ENCODE measurements at regions not wholly inside any gene's neighbourhood (a gene's known extent, or its start where the extent isn't known, plus 50 kb on each side); places are given as distances from the start of the nearest gene placed in this dataset.

DNA sequence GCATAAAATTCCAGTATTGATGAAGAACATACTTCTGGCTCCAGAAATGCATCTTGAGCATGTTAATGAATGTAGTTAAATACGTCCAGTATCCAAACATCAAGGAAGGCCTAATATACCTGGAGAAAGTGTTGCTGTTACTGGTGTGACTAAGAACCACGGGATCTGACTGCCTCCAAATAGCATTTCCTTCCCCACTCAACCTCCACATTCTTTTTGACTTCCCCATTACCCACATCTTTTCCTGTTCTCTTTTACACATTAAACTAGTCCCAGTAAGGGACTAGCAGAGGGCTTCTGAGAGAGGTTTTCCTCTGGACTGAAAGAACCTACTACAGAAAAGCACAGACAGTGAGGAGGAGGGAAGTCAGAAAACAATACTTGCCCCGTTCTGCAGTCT, 482.8 kb upstream of the HTR2C start:
- H3K4me3 ChIP-seq (ENCODE audit: low read depth, low read length) = no peak overlapping the region
- in situ Hi-C loops (cut with HindIII; ENCODE audit: low sequenced_read_pairs) = no loop called here
- TF ChIP-seq, protein P1, sequence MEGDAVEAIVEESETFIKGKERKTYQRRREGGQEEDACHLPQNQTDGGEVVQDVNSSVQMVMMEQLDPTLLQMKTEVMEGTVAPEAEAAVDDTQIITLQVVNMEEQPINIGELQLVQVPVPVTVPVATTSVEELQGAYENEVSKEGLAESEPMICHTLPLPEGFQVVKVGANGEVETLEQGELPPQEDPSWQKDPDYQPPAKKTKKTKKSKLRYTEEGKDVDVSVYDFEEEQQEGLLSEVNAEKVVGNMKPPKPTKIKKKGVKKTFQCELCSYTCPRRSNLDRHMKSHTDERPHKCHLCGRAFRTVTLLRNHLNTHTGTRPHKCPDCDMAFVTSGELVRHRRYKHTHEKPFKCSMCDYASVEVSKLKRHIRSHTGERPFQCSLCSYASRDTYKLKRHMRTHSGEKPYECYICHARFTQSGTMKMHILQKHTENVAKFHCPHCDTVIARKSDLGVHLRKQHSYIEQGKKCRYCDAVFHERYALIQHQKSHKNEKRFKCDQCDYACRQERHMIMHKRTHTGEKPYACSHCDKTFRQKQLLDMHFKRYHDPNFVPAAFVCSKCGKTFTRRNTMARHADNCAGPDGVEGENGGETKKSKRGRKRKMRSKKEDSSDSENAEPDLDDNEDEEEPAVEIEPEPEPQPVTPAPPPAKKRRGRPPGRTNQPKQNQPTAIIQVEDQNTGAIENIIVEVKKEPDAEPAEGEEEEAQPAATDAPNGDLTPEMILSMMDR (IDR thresholded peaks at IDR 0.05; ENCODE audit: low read depth, low read length) = no peak
- DNase-seq (ENCODE audit: low read depth, low spot score) = no peak

DNA sequence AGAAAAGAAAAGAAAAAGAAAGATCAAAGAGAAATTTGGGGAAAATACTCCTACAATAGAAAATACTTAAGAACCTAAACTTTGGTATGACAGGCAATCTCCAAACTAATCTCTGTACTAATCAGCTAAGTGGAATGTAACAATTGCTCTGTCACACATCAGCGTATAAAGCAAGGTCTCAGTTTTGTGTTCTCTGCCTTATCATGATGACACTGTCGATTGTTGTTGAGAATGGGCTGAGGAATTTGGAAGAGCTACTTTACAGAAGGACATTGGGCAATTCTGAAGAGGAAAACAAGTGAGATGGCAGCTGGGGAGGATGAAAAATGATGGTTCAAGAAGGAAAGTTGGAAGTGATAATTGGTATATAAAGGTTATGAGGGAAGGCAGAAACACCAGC, 486.0 kb upstream of the HTR2C start:
- TF ChIP-seq, protein P1 (IDR thresholded peaks at IDR 0.05; ENCODE audit: low read depth, low read length) = no peak
- no peak for DNase-seq (ENCODE audit: low read depth, low spot score)
- H3K4me3 ChIP-seq (ENCODE audit: low read depth, low read length) = no peak overlapping the region
- in situ Hi-C loops (cut with HindIII; ENCODE audit: low sequenced_read_pairs) = no loop called here

DNA sequence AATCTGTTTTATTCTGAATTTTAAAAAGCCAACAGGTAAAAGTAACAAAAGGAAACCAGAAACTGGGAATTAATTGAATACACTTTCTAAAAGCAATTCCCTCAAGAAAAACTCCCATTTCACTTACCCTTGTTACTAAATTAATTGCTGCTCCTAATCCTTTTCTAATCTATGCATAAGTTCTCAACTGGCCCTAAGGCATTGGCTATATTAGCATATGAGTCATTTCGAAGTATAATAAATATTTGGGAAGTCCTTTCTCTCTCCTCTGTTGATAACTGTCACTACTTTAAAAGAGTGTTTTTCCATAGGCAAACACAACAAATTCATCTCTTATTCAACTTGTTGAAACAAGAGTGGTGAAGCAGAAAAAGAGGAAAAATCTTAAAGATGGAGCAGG, 486.5 kb upstream of the HTR2C start:
- in situ Hi-C loops (cut with HindIII; ENCODE audit: low sequenced_read_pairs) = no loop called here
- no peak for DNase-seq (ENCODE audit: low read depth, low spot score)
- TF ChIP-seq, protein P1 (IDR thresholded peaks at IDR 0.05; ENCODE audit: low read depth, low read length) = no peak
- H3K4me3 ChIP-seq (ENCODE audit: low read depth, low read length) = no peak overlapping the region

DNA sequence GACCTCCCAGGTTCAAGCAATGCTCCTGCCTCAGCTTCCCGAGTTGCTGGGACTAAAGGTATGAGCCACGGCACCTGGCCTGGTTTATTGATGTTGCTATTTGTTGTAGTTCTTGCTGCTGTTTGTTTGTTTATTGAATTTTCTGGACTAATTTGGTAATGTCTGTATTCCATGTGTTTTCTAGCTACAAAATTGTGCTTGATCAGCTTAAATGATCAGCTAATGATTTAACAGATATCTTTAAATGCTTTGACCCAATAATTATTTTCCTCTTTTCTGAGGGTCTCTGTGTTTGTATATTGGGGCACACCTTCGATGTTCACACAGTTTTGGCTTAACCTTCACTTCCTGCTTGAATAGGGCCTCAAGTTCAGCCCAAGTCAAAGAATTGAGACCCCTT, 488.1 kb upstream of the HTR2C start:
- H3K4me3 ChIP-seq (ENCODE audit: low read depth, low read length) = no peak overlapping the region
- no peak for DNase-seq (ENCODE audit: low read depth, low spot score)
- in situ Hi-C loops (cut with HindIII; ENCODE audit: low sequenced_read_pairs) = no loop called here
- TF ChIP-seq, protein P1 (IDR thresholded peaks at IDR 0.05; ENCODE audit: low read depth, low read length) = no peak

DNA sequence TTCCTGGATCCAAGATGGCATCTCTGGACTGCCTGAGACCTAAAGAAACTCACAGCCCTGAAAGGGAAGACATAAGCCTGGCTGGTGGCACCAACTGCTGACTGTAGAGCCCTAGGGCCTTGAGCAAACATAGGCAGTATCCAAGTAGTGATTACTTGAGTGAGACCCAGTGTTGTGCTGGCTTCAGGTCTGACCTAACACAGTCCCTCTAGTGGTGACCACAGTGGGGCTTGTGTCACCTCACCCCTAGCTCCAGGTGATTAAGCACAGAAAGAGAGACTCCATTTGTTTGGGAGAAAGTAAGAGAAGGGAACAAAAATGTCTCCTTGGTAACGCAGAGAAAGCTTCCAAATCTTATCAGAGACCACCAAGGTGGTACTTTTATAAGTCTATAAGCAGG, 496.3 kb upstream of the HTR2C start:
- no peak for DNase-seq (ENCODE audit: low read depth, low spot score)
- in situ Hi-C loops (cut with HindIII; ENCODE audit: low sequenced_read_pairs) = no loop called here
- TF ChIP-seq, protein P1 (IDR thresholded peaks at IDR 0.05; ENCODE audit: low read depth, low read length) = no peak
- H3K4me3 ChIP-seq (ENCODE audit: low read depth, low read length) = no peak overlapping the region

DNA sequence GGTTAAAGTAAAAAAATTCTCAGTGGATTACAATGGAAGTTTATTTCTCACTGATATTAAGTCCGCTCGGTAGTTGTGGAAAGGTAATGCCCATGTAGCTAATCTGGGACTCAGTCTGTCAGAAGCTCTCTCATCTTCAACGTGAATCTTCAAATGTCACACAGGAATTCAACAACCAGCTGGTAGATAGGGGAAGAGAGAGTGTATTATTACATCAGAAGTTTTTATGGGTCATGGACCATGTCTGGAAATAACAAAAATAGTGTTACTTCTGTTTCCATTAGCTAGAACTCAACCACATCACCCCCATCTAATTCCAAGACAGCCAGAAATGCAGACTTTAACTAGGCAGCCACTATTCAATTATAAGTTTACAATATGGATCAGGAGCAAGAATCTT, 506.1 kb upstream of the HTR2C start:
- TF ChIP-seq, protein P1 (IDR thresholded peaks at IDR 0.05; ENCODE audit: low read depth, low read length) = no peak
- no peak overlapping the region for H3K4me3 ChIP-seq (ENCODE audit: low read depth, low read length)
- no peak for DNase-seq (ENCODE audit: low read depth, low spot score)
- in situ Hi-C loops (cut with HindIII; ENCODE audit: low sequenced_read_pairs) = no loop called here

DNA sequence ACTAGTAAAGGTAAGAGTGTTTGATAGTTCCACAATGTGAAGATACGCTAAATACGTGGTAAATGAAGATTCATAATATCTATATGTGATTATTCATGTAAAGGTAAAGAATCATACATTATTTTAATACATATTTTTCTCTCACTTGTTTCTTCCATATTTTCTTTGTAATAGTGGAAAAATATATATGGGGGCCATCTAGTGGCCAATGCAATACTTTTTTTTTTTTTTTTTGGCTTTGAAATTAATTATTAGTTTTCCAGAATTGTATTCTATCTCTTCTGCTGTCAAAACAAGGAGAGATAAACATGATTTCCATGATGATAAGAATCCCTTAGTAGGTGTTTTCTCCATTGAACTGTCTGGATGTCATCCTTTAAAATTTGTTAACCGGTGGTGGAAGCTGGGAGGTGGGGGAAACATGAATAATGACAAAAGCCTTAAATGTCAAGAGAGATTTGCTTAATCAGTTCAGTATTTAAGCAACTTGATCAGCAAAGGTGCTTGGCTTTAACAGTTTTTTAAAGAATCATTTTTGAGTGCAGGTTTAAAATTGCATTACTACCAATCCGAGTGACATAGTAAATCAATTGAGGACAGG, 508.7 kb upstream of the HTR2C start:
- peak; percentile 2 for DNase-seq (ENCODE audit: low read depth, low spot score)
- in situ Hi-C loops (cut with HindIII; ENCODE audit: low sequenced_read_pairs) = no loop called here
- H3K4me3 ChIP-seq (ENCODE audit: low read depth, low read length) = no peak overlapping the region
- TF ChIP-seq, protein P1 (IDR thresholded peaks at IDR 0.05; ENCODE audit: low read depth, low read length) = peak; percentile 30
